SKM-1 treated with dmso at 0.1 percent for 144 hours (cell line): ENCODE measurements at regions not wholly inside any gene's neighbourhood (a gene's known extent, or its start where the extent isn't known, plus 50 kb on each side); places are given as distances from the start of the nearest gene placed in this dataset.
"Not testable (repeated sequence)": the region's sequence is repeated elsewhere in the genome, so short reads cannot be mapped to it uniquely, and the experiment has no call there.

Experiments
- DNase-seq: peaks from one replicate; lab custom pipeline; 2025; ENCODE audit not compliant: unreplicated experiment; lab: John Stamatoyannopoulos, UW

GRCh38 chr5:83889971-83890745, 169.5 kb upstream of the HAPLN1 start:
- DNase-seq: no peak

GRCh38 chr5:83877911-83878706, 157.5 kb upstream of the HAPLN1 start:
- DNase-seq: no peak

GRCh38 chr5:83871533-83872395, 151.1 kb upstream of the HAPLN1 start:
- no peak for DNase-seq

GRCh38 chr5:83866181-83866580, 145.5 kb upstream of the HAPLN1 start:
- DNase-seq: no peak

- no peak for DNase-seq
These were observed 144.9 kb upstream of the HAPLN1 start for GRCh38 chr5:83865579-83865978.

GRCh38 chr5:83864652-83865051, 144.0 kb upstream of the HAPLN1 start:
- no peak for DNase-seq

- DNase-seq: no peak
These were observed 136.7 kb upstream of the HAPLN1 start for GRCh38 chr5:83857341-83857740.

- no peak for DNase-seq
These were observed 136.2 kb upstream of the HAPLN1 start for GRCh38 chr5:83856881-83857280.

GRCh38 chr5:83850412-83850811, 129.8 kb upstream of the HAPLN1 start:
- not testable (repeated sequence) for DNase-seq

- DNase-seq: no peak
These were observed 128.3 kb upstream of the HAPLN1 start for GRCh38 chr5:83848941-83849340.

- DNase-seq: no peak
These were observed 126.1 kb upstream of the HAPLN1 start for GRCh38 chr5:83846624-83847350.

- DNase-seq: no peak
These were observed 123.9 kb upstream of the HAPLN1 start for GRCh38 chr5:83844449-83845068.

- DNase-seq: no peak
These were observed 119.1 kb upstream of the HAPLN1 start for GRCh38 chr5:83839788-83840187.

GRCh38 chr5:83839256-83839655, 118.6 kb upstream of the HAPLN1 start:
- no peak for DNase-seq

GRCh38 chr5:83837265-83837907, 116.7 kb upstream of the HAPLN1 start:
- no peak for DNase-seq

GRCh38 chr5:83834306-83834705, 113.7 kb upstream of the HAPLN1 start:
- DNase-seq: no peak

GRCh38 chr5:83831834-83832233, 111.2 kb upstream of the HAPLN1 start:
- DNase-seq: no peak

GRCh38 chr5:83827111-83827557, 106.5 kb upstream of the HAPLN1 start:
- DNase-seq: peak; percentile 67

GRCh38 chr5:83817591-83817990, 96.9 kb upstream of the HAPLN1 start:
- no peak for DNase-seq

GRCh38 chr5:83815661-83816060, 95.0 kb upstream of the HAPLN1 start:
- DNase-seq: no peak
